ENCODE measurements at regions not wholly inside any gene's neighbourhood (a gene's known extent, or its start where the extent isn't known, plus 50 kb on each side); places are given as distances from the start of the nearest gene placed in this dataset.

DNA sequence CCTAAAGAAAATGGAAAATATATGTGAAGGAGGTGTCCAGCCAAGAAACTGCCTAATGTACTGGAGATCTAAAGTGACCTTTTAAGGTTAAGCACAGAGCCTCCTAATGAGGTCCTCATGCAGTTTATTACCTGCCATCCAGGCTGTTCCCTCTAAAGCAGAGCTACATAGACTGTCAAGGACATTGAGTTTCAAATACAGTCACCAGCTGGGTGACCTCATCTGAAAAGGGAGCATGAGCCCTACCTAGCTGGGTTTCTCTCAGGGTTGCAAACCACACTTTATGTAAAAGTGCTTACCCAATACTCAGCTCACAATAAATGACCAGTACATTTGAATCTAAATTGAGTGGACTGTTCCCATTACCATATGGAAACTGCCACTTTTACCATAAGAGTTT is 65.4 kb upstream of the CTNNA2 start:
- TF ChIP-seq CTCF (IDR thresholded peaks at IDR 0.05 in 2 of 3, conservative IDR thresholded peaks at IDR 0.05 in 1 of 3; ENCODE audit: borderline replicate concordance in 1 of 3, insufficient read depth in 1 of 3, low read depth in 2 of 3, low read length in 2 of 3) (no peak), JUND (IDR thresholded peaks at IDR 0.05) (no peak), EZH2 (IDR thresholded peaks at IDR 0.05) (no peak), EZH2phosphoT487 (IDR thresholded peaks at IDR 0.05; ENCODE audit: borderline replicate concordance) (no peak), POLR2AphosphoS5 (IDR thresholded peaks at IDR 0.05; ENCODE audit: low read depth, low read length) (no peak), POLR2A (IDR thresholded peaks at IDR 0.05; ENCODE audit: borderline replicate concordance, extremely low read depth, insufficient read depth, insufficient read length) (no peak), SIN3A (IDR thresholded peaks at IDR 0.05; ENCODE audit: low read depth) (no peak), ZNF274 (IDR thresholded peaks at IDR 0.05; ENCODE audit: low read depth, low read length) (no peak)
- TF ChIP-seq, protein P1, sequence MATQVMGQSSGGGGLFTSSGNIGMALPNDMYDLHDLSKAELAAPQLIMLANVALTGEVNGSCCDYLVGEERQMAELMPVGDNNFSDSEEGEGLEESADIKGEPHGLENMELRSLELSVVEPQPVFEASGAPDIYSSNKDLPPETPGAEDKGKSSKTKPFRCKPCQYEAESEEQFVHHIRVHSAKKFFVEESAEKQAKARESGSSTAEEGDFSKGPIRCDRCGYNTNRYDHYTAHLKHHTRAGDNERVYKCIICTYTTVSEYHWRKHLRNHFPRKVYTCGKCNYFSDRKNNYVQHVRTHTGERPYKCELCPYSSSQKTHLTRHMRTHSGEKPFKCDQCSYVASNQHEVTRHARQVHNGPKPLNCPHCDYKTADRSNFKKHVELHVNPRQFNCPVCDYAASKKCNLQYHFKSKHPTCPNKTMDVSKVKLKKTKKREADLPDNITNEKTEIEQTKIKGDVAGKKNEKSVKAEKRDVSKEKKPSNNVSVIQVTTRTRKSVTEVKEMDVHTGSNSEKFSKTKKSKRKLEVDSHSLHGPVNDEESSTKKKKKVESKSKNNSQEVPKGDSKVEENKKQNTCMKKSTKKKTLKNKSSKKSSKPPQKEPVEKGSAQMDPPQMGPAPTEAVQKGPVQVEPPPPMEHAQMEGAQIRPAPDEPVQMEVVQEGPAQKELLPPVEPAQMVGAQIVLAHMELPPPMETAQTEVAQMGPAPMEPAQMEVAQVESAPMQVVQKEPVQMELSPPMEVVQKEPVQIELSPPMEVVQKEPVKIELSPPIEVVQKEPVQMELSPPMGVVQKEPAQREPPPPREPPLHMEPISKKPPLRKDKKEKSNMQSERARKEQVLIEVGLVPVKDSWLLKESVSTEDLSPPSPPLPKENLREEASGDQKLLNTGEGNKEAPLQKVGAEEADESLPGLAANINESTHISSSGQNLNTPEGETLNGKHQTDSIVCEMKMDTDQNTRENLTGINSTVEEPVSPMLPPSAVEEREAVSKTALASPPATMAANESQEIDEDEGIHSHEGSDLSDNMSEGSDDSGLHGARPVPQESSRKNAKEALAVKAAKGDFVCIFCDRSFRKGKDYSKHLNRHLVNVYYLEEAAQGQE (IDR thresholded peaks at IDR 0.05; ENCODE audit: low read depth), result no peak
- TF ChIP-seq, protein P2, sequence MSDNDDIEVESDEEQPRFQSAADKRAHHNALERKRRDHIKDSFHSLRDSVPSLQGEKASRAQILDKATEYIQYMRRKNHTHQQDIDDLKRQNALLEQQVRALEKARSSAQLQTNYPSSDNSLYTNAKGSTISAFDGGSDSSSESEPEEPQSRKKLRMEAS (IDR thresholded peaks at IDR 0.05), result no peak

Measured in HCT116 (cell line).